SW480 (cell line): ENCODE measurements at regions not wholly inside any gene's neighbourhood (a gene's known extent, or its start where the extent isn't known, plus 50 kb on each side); places are given as distances from the start of the nearest gene placed in this dataset.
A peak's percentile ranks its signal among the peaks of the same experiment; 100 is the strongest.
"Not testable (repeated sequence)": the region's sequence is repeated elsewhere in the genome, so short reads cannot be mapped to it uniquely, and the experiment has no call there.

ENCODE experiments used
- DNase-seq: peaks from one replicate; pipeline ENCODE4 v3.0.0-alpha.2; 2016; ENCODE audit warnings: low spot score

DNA sequence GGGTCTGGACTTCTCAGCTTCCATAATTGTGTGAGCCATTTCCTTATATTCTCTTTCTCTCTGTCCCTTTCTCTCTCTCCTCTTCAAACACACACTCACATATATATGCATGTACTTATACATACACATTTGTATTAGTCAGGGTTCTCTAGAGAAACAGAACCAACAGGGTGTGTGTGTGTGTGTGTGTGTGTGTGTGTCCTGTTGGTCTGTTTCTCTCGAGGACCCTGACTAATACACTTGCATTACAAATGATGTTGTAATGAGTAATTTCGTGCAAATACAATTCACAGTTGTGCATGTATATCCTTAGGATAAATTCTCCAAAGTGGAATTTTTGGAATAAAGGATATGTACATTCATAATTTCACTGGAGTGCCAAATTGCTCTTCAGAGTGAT is 115.3 kb downstream of the NPIPB5 start:
- DNase-seq: no peak

GRCh38 chr16:22627043-22627442 is 116.4 kb downstream of the NPIPB5 start:
- no peak for DNase-seq

DNA sequence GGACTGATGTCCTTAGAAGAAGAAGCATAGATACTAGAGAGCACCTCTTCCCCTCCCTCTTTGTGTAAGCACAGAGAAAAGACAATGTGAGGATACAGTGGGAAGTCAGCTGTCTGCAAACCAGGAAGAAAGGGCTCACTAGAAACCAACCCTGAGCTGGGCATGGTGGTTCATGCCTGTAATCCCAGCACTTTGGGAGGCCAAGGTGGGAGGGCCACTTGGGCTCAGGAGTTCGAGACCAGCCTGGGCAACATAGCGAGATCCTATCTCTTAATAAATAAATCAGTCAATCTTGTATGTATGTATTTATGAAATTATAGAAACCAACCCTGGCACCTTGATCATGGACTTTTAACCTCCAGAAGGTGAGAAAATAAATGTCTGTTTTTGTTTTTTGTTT is 118.3 kb downstream of the NPIPB5 start:
- DNase-seq: no peak

- DNase-seq: no peak
Measured at GRCh38 chr16:22630242-22630641, 119.6 kb downstream of the NPIPB5 start.

DNA sequence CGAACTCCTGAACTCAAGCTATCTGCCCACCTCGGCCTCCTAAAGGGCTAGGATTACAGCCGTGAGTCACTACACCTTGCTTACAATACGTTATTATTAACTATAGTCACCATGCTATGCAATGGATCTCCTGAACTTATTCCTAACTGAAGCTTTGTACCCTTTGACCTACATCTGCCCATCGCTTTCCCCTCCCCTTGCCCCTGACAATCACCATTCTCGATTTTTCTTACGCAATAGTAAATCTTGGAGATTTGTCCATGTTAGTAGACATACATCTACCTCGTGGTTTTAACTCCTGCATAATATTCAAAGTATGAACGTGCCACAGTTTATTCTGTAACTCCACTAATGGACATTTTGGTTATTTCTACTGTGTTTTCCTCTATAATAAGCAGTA is 120.6 kb downstream of the NPIPB5 start:
- DNase-seq: no peak

DNA sequence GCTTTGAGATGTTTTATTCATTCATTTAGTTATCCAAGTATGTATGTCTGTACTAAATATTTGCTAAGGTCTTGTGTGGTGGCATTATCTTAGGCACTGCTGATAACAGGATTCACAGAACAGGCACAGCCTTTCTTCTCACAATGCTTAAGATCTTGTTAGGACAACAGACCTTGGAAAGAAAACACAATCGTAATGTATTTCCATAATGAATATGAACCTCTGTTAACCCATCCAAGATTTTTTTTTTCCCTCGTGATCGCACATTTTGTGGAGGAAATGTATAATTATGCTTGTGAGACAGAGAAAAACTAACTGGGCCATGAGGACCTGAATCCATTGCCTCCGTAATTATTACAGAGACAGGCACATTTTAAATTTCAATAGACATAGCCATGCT is 121.9 kb downstream of the NPIPB5 start:
- DNase-seq: no peak

- no peak for DNase-seq
Measured at GRCh38 chr16:22633280-22633679, 122.6 kb downstream of the NPIPB5 start.

GRCh38 chr16:22633799-22634198 is 123.1 kb downstream of the NPIPB5 start:
- DNase-seq: no peak

- no peak for DNase-seq
Measured at GRCh38 chr16:22634954-22635353, 124.3 kb downstream of the NPIPB5 start.

GRCh38 chr16:22635357-22635761 is 124.7 kb downstream of the NPIPB5 start:
- DNase-seq: no peak

DNA sequence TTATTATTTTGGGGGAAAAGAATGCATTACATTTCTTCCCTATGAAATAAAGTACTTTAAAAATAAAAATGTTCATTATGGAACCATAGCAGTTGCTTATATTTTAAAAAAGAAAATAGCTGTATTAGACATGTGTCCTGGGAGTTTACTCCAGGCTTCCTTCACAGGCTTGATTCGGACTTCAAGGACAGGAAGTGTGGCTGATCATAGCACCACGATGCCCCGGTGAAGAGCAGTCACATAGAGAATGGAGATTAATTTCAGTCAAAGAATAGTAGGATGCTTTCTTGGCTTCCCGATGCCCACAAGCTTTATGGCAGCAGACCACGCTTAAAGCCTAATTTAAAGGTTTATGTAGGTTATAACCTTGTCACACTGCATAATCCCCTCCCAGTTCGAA is 125.1 kb downstream of the NPIPB5 start:
- DNase-seq: no peak

DNA sequence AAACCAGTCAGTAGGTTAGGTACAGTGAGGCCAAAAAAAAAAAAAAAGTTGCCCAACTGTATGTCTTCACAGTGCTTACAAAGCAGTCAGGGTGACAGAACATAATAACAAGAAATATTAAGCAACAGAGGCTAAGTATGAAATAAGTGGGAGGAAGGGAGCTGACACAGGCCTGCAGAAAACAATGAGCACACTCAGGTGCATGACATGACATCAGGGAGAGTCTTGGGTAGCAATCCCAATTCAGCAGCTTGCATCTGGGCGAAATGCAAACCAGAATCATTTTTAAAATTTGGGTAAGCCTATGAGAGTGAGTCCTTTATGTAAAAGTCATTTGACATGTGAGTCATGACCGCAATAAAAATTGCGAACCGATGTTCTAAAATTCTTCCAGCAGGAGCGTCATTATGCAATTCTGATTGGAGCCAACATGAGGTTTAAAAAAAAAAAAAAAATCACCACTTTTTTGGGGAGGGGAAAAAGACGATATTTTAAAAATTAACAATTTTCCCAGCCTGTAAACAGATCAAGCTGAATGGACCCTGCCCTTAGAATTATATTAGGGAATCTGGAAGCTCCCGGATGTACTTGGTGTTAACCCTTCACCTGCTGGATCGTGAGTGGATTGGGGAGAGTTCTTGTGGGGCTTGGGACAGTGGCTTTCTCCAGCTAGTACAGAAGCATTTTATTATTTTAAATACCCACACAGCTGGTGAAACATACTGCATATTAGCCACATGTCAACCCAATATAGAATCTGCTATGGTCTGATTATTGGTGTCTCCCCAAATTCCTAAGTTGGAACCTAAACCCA is 127.9 kb downstream of the NPIPB5 start:
- peak; percentile 58 for DNase-seq

DNA sequence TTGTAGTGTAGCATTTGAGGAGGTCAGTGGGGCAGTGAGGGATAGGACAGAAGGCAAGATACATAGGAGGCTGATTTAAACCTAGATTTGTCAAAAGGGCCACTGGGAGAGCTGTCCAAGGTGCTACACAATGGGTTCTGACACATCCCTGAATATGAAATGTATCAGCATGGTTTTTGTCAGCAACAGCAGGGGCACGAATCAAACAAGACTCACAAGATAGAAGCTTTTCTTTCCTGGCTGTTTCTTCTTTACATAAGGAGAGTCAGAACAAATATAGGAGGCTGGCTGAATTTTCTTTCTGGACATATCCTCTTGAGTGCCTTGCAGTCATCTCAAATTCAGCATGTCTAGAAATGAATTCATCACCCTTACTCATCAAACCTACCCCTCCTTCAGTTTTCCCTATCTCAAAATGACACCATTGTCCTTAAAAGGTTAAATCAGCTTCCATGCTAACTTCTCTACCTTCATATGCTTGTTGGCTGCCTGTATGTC is 130.5 kb downstream of the NPIPB5 start:
- peak; percentile 32 for DNase-seq

DNA sequence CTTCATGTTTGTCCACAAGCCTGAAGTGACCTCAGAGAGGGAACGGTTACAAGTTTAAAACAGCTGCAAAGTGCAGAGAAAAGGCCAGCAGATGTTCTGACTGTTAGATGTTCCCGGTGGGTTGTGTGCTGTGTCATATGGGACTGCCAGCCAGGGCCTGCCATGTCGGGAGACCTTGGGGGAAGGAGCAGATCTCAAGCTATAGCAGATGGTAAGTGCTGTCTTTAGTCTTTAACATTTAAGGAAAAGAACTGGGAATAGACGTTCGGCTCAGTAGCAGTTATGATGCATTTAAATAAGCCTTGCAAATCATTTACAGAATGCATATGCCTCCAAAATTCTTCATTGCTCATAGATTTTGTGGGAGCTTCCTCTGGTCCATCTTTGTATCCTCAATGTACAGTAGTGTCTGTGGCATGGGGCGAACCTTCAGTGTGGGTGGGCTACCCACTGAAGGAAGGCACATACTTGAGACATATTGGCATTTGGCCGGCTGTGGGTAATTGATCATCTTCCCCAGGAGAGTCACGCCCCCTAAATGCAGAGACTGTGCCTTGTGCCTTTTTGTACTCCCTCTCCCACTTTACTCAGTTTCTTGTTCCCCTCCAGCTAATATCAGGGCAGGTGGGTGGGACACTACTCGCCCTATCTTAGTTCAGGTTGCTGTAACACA is 131.9 kb downstream of the NPIPB5 start:
- no peak for DNase-seq

DNA sequence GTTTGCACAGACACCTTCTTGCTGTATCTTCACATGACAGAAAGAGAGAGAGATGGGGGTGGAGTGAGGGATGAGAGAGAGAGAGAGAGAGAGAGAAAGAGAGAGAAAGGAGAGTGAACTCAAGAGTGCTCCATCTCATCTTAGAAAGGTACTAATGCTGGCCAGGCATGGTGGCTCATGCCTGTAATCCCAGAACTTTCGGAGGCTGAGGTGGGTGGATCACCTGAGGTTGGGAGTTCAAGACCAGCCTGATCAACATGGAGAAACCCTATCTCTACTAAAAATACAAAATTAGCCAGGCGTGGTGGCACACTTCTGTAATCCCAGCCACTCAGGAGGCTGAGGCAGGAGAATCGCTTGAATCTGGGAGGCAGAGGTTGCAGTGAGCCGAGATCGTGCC is 132.5 kb downstream of the NPIPB5 start:
- DNase-seq: not testable (repeated sequence)

- no peak for DNase-seq
Measured at GRCh38 chr16:22643886-22644285, 133.2 kb downstream of the NPIPB5 start.

- no peak for DNase-seq
Measured at GRCh38 chr16:22645868-22646267, 135.2 kb downstream of the NPIPB5 start.

- no peak for DNase-seq
Measured at GRCh38 chr16:22646948-22647556, 136.4 kb downstream of the NPIPB5 start.

DNA sequence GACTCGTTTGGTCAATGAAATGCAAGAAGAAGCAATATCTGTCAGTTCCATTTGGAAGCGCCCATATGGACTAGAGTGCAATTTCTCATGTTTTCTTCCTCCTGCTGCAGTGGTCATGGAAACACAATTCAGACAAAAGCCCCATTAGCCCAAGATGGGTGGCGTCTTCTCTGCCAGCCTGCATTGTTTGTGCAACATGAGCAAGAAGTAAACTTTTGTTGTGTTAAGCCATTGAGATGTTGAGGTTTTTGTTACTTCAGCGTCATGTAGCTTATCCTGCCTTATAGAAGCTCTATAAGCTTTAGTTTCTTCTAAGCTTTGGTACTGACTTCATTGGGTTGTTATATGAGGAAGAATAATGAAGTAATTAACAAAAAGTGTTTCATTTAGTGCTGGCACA is 137.4 kb downstream of the NPIPB5 start:
- no peak for DNase-seq

DNA sequence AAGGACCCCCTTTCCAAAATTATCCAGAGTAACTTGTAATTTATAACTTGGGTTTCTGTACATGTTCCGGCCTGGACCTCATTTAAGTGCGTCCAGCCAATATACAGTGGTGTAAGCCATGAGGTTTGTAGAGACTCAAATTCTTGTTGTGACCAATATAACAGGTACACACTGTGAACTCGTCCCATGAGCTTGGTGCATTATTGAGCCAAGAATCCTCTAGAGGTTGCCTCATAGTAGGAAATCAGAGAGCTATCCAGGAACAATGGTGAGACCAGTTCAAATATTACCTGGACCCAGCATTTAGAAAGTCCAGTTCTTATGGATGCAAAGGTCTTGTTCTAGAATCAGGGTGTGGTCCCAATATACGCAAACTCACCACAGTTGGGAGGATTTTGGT is 138.2 kb downstream of the NPIPB5 start:
- DNase-seq: no peak

- DNase-seq: not testable (repeated sequence)
Measured at GRCh38 chr16:22651111-22651817, 140.6 kb downstream of the NPIPB5 start.

DNA sequence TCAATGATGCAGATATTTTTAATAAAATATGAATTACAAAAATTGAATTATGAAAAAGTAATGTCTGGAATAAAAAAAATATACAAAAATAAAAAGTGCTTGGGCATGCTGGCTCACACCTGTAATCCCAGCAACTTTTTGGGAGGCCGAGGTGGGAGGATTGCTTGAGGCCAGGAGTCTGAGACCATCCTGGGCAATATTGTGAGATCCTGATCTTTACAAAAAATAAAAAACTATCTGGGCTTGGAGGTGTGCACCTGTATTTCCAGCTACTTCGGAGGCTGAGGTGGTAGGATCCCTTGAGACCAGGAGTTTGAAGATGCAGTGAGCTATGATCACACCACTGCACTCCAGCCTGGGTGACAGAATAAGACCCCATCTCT is 141.8 kb downstream of the NPIPB5 start:
- DNase-seq: no peak
